PFSK-1 (cell line): ENCODE measurements at regions not wholly inside any gene's neighbourhood (a gene's known extent, or its start where the extent isn't known, plus 50 kb on each side); places are given as distances from the start of the nearest gene placed in this dataset.

ENCODE experiments used
- FOXP2 ChIP-seq: optimal IDR thresholded peaks from 2 replicates; pipeline ENCODE3; 2011; ENCODE audit warnings: borderline replicate concordance, control low read depth, inconsistent platforms; ENCODE audit not compliant: insufficient read depth; ENCODE audit errors: extremely low read length, extremely low read depth
- POLR2AphosphoS5 ChIP-seq: IDR thresholded peaks from 2 replicates; pipeline ENCODE4 v1.6.1; 2012; ENCODE audit warnings: low read depth, mild to moderate bottlenecking, control low read depth, low read length, moderate library complexity
- SIN3A ChIP-seq: IDR thresholded peaks from 2 replicates; pipeline ENCODE4 v1.6.1; 2012; ENCODE audit warnings: mild to moderate bottlenecking, low read length, moderate library complexity, borderline replicate concordance; ENCODE audit not compliant: insufficient read depth
- TAF1 ChIP-seq: IDR thresholded peaks from 2 replicates; pipeline ENCODE4 v1.6.1; 2012; ENCODE audit warnings: low read length, control low read depth, borderline replicate concordance; ENCODE audit not compliant: insufficient read depth
- TF ChIP-seq, protein P1 (sequence below), 2 experiments: IDR thresholded peaks; 2 replicates each; pipeline versions ENCODE4 v1.6.1 to v1.8.0; 2011 to 2012; ENCODE audit warnings: low read depth in 2 of 2, low read length in 2 of 2, control low read depth in 1 of 2, inconsistent platforms in 1 of 2, mild to moderate bottlenecking in 1 of 2, moderate library complexity in 1 of 2; ENCODE audit not compliant: insufficient read depth in 1 of 2

- TF ChIP-seq SIN3A, result no peak
- no peak for TF ChIP-seq POLR2AphosphoS5
- TF ChIP-seq FOXP2, result no peak
- no peak for TF ChIP-seq TAF1
- TF ChIP-seq, protein P1, sequence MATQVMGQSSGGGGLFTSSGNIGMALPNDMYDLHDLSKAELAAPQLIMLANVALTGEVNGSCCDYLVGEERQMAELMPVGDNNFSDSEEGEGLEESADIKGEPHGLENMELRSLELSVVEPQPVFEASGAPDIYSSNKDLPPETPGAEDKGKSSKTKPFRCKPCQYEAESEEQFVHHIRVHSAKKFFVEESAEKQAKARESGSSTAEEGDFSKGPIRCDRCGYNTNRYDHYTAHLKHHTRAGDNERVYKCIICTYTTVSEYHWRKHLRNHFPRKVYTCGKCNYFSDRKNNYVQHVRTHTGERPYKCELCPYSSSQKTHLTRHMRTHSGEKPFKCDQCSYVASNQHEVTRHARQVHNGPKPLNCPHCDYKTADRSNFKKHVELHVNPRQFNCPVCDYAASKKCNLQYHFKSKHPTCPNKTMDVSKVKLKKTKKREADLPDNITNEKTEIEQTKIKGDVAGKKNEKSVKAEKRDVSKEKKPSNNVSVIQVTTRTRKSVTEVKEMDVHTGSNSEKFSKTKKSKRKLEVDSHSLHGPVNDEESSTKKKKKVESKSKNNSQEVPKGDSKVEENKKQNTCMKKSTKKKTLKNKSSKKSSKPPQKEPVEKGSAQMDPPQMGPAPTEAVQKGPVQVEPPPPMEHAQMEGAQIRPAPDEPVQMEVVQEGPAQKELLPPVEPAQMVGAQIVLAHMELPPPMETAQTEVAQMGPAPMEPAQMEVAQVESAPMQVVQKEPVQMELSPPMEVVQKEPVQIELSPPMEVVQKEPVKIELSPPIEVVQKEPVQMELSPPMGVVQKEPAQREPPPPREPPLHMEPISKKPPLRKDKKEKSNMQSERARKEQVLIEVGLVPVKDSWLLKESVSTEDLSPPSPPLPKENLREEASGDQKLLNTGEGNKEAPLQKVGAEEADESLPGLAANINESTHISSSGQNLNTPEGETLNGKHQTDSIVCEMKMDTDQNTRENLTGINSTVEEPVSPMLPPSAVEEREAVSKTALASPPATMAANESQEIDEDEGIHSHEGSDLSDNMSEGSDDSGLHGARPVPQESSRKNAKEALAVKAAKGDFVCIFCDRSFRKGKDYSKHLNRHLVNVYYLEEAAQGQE (IDR thresholded peaks at IDR 0.05; ENCODE audit: insufficient read depth in 1 of 2, low read depth in 2 of 2, low read length in 2 of 2), result no peak
These were observed 133.0 kb upstream of the KLF14 start for GRCh38 chr7:130867039-130867438.

DNA sequence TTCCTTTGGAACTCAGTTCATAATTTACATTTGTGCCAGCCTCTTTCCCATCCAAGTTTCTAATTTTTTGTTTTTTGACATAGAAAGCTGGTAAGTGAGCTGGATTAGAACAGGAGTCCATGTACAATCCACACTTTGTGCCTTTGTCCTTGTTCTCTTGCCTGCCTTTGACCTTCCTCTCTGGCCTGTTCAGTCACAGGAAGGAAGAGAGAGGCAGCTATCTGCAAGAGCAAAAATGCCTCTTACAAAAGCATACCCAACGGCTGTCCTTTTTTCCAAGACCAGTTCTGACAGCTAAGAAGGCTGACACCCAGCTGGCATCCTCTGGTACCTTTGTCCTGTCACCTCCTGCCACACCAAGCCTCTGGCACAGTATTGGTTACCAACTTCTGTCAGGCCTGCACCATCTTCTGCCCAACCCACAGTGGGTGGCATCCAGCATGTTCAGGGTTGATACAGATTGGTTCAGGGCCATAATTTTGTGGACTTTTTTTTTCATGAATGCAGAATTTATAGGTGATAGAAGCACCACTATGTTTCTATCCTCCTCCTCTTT is 133.7 kb upstream of the KLF14 start:
- TF ChIP-seq, protein P1 (IDR thresholded peaks at IDR 0.05; ENCODE audit: insufficient read depth in 1 of 2, low read depth in 2 of 2, low read length in 2 of 2), result no peak
- TF ChIP-seq POLR2AphosphoS5, result no peak
- TF ChIP-seq TAF1, result no peak
- no peak for TF ChIP-seq SIN3A
- no peak for TF ChIP-seq FOXP2

DNA sequence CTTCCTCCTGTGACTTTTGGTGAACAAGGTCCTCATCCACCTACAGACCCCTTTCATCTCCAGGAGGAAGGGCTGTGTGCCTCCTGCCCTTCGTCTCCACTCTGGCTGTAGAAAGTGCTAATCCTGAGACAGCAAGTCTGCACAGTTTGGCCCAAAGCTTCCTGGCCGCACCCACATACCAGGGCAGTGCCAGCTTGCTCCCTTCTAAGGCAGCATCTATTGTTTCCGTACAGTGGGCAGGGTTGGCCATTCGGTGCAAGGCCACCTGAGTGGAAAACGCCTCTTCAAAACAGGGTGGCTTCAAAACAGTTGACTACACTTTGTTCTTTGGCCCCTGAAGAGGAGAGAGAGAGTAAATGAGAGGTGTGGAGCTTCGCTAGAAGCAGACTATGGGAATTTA is 134.1 kb upstream of the KLF14 start:
- TF ChIP-seq, protein P1 (IDR thresholded peaks at IDR 0.05; ENCODE audit: insufficient read depth in 1 of 2, low read depth in 2 of 2, low read length in 2 of 2), result no peak
- TF ChIP-seq POLR2AphosphoS5 (no peak), TAF1 (no peak), SIN3A (no peak), FOXP2 (no peak)

DNA sequence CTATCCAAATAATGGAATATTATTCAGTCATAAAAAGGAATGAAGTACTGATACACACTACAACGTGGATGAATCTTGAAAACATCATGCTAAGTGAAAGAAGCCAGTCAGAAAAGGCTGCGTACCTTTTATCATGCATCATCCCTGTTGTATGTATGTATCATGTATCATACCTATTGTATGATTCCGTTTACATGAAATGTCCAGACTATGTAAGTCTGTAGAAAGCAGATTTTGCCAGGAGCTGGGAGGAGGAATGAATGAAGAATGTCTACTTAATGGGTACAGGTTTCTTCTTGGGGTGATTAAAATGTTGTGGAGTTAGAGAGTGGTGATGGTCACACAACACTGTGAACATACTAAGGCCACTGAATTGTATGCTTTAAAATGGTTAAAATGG is 135.9 kb upstream of the KLF14 start:
- TF ChIP-seq POLR2AphosphoS5 (no peak), SIN3A (no peak), TAF1 (no peak), FOXP2 (no peak)
- TF ChIP-seq, protein P1 (IDR thresholded peaks at IDR 0.05; ENCODE audit: insufficient read depth in 1 of 2, low read depth in 2 of 2, low read length in 2 of 2), result no peak

DNA sequence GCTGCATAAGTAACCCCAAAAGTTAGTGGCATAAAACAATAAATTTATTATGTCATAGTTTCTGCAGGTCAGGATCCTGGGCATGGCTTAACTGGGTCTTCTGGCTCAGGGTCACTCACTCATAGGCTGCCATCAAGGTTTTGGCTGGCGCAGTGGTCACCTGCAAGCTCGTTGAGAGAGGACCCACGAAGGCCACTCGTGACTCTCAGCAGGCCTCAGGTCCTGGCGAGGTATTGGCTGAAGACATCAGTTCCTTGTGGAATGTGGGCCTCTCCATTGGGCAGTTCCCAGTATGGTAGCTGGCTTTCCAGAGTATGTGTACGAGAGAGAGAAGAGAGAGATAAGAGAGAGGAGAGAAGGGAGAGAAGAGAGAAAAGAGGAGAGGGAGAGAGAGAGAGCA is 138.3 kb upstream of the KLF14 start:
- TF ChIP-seq, protein P1 (IDR thresholded peaks at IDR 0.05; ENCODE audit: insufficient read depth in 1 of 2, low read depth in 2 of 2, low read length in 2 of 2), result no peak
- TF ChIP-seq POLR2AphosphoS5 (peak; percentile 21; the same call in 1 of the 2 replicates), SIN3A (no peak)
